Mucosa of descending colon (tissue), 3 donors: ENCODE measurements at regions not wholly inside any gene's neighbourhood (a gene's known extent, or its start where the extent isn't known, plus 50 kb on each side); places are given as distances from the start of the nearest gene placed in this dataset.

Experiments used
- ATAC-seq: fragments of 200-7000 bp; cut with Tn5 transposase; one replicate; pipeline ENCODE4 v1.9.1; 2020; ENCODE audit warnings: mild to moderate bottlenecking, moderate library complexity
- DNase-seq, 3 donors: peaks; one replicate each; pipeline ENCODE4 v3.0.0-alpha.2; 2020
- H3K36me3 ChIP-seq: fragments of 200-600 bp; one replicate; pipeline ENCODE4 v1.8.0; 2021; ENCODE audit warnings: low read depth, mild to moderate bottlenecking
- H3K4me1 ChIP-seq: fragments of 200-600 bp; one replicate; pipeline ENCODE4 v1.8.0; 2021; ENCODE audit warnings: low read depth, mild to moderate bottlenecking
- H3K4me3 ChIP-seq: fragments of 200-600 bp; one replicate; pipeline ENCODE4 v1.8.0; 2021; ENCODE audit warnings: mild to moderate bottlenecking
- H3K9me3 ChIP-seq: fragments of 200-600 bp; one replicate; pipeline ENCODE4 v1.8.0; 2021; ENCODE audit warnings: mild to moderate bottlenecking
- CTCF ChIP-seq: fragments of 200-600 bp; IDR thresholded peaks from one replicate; pipeline ENCODE4 v1.8.0; 2022; ENCODE audit warnings: antibody characterized with exemption, mild to moderate bottlenecking
- intact Hi-C, 2 donors: fragments of 100-400 bp; cut with DNase I in 1 of 2; cut with micrococcal nuclease in 1 of 2; formaldehyde crosslinking; loops; one replicate each; pipeline versions ENCODE4 v1.11.0 to v1.11.1; 2022; cut with DNase I, micrococcal nuclease
- donor health status: DM: no; HTN: no; CAD: no; lungs with moderate emphysema.
- donor health status: DM: no; HTN: no; CAD: no.
- donor health status: DM: no; HTN: yes; CAD: no.

- H3K9me3 ChIP-seq, result peaks cover 14% of the 10 kb centered on the region
- H3K36me3 ChIP-seq, result no peaks in the 10 kb centered on the region
- no peaks in the 10 kb centered on the region for H3K4me1 ChIP-seq
- intact Hi-C loops, result no loop called here
- DNase-seq (no peak), ATAC-seq (no peak)
- H3K4me3 ChIP-seq, result no peak overlapping the region
- TF ChIP-seq CTCF, result no peak
Measured at GRCh38 chr7:119522698-119523097, 750.3 kb upstream of the KCND2 start.

GRCh38 chr7:119545118-119545517 lies 727.9 kb upstream of the KCND2 start:
- no peaks in the 10 kb centered on the region for H3K4me1 ChIP-seq
- TF ChIP-seq CTCF, result no peak
- no peak overlapping the region for H3K4me3 ChIP-seq
- no peak for DNase-seq
- H3K36me3 ChIP-seq, result no peaks in the 10 kb centered on the region
- H3K9me3 ChIP-seq, result no peaks in the 10 kb centered on the region
- intact Hi-C loops, result no loop called here
- no peak for ATAC-seq

GRCh38 chr7:119555788-119556187 lies 717.2 kb upstream of the KCND2 start:
- no peaks in the 10 kb centered on the region for H3K9me3 ChIP-seq
- ATAC-seq (no peak), DNase-seq (no peak)
- no peak overlapping the region for H3K4me3 ChIP-seq
- no peaks in the 10 kb centered on the region for H3K36me3 ChIP-seq
- no peak for TF ChIP-seq CTCF
- intact Hi-C loops, result no loop called here
- H3K4me1 ChIP-seq, result no peaks in the 10 kb centered on the region

- Histone ChIP-seq H3K4me1 (no peaks in the 10 kb centered on the region), H3K36me3 (no peaks in the 10 kb centered on the region), H3K4me3 (no peak overlapping the region), H3K9me3 (no peaks in the 10 kb centered on the region)
- ATAC-seq (no peak), DNase-seq (no peak)
- TF ChIP-seq CTCF, result no peak
- intact Hi-C loops, result no loop called here
Measured at GRCh38 chr7:119556436-119556835, 716.5 kb upstream of the KCND2 start.

GRCh38 chr7:119561751-119562150 lies 711.2 kb upstream of the KCND2 start:
- Histone ChIP-seq H3K4me3 (no peak overlapping the region), H3K9me3 (no peaks in the 10 kb centered on the region), H3K4me1 (no peaks in the 10 kb centered on the region), H3K36me3 (no peaks in the 10 kb centered on the region)
- TF ChIP-seq CTCF, result no peak
- DNase-seq (no peak), ATAC-seq (no peak)
- intact Hi-C loops, result no loop called here

- Histone ChIP-seq H3K9me3 (no peaks in the 10 kb centered on the region), H3K4me1 (no peaks in the 10 kb centered on the region), H3K4me3 (no peak overlapping the region), H3K36me3 (no peaks in the 10 kb centered on the region)
- intact Hi-C loops, result no loop called here
- ATAC-seq, result no peak
- no peak for TF ChIP-seq CTCF
- DNase-seq, result no peak
Measured at GRCh38 chr7:119562839-119563238, 710.1 kb upstream of the KCND2 start.
